ENCODE measurements at regions not wholly inside any gene's neighbourhood (a gene's known extent, or its start where the extent isn't known, plus 50 kb on each side); places are given as distances from the start of the nearest gene placed in this dataset.

- TF ChIP-seq EZH2 (IDR thresholded peaks at IDR 0.05) (no peak), FOXP2 (optimal IDR thresholded peaks at IDR 0.05; ENCODE audit: control extremely low read depth, extremely low read length, insufficient read depth) (no peak), POLR2AphosphoS5 (IDR thresholded peaks at IDR 0.05; ENCODE audit: borderline replicate concordance, low read depth, low read length) (no peak)
Observed at GRCh38 chr2:183458460-183458859, 334.2 kb downstream of the NUP35 start.
